Prostate gland (tissue), 2 donors: ENCODE measurements at regions not wholly inside any gene's neighbourhood (a gene's known extent, or its start where the extent isn't known, plus 50 kb on each side); places are given as distances from the start of the nearest gene placed in this dataset.

ENCODE experiments used
- DNase-seq: peaks from one replicate; pipeline ENCODE4 v3.0.0-alpha.2; 2019; ENCODE audit warnings: low spot score
- H3K27ac ChIP-seq, 2 donors: fragments of 200-600 bp; sonication (generic); 2 replicates each; pipeline ENCODE4 v1.5.1; 2017 to 2019
- H3K27me3 ChIP-seq: fragments of 200-600 bp; sonication (generic); replicated peaks from 2 replicates; pipeline ENCODE4 v1.5.1; 2019; ENCODE audit not compliant: insufficient read depth
- H3K36me3 ChIP-seq, 2 donors: fragments of 200-600 bp; sonication (generic); 1 replicate in 1 of 2; 2 replicates in 1 of 2; pipeline versions ENCODE4 v1.5.1 to v1.8.1; 2017 to 2019
- H3K4me1 ChIP-seq: fragments of 200-600 bp; sonication (generic); replicated peaks from 2 replicates; pipeline ENCODE4 v1.5.1; 2019
- H3K4me3 ChIP-seq, 2 donors: fragments of 200-600 bp; sonication (generic); 2 replicates each; pipeline ENCODE4 v1.5.1; 2017 to 2019
- H3K9me3 ChIP-seq: fragments of 200-600 bp; sonication (generic); 2 replicates; pipeline ENCODE4 v1.5.1; 2017
- POLR2A ChIP-seq: fragments of 450-650 bp; IDR thresholded peaks from one replicate; pipeline ENCODE4 v1.6.1; 2016; ENCODE audit warnings: antibody characterized with exemption, mild to moderate bottlenecking
- POLR2AphosphoS5 ChIP-seq: sonication (generic); formaldehyde crosslinking; IDR thresholded peaks from one replicate; pipeline ENCODE4 v1.6.1; 2017; ENCODE audit warnings: antibody characterized with exemption
- WGBS: methylation state at CpG from one replicate; pipeline ENCODE4 v1.1.5; 2018; 5-methylcytosine and 5-hydroxymethylcytosine counted together
- intact Hi-C: fragments of 100-400 bp; cut with DNase I; formaldehyde crosslinking; loops from one replicate; pipeline ENCODE4 v1.14.2; 2022
- TF ChIP-seq, protein P1 (sequence below), 4 experiments: fragments of 200-600 bp in 2 of 4; fragments of 450-650 bp in 2 of 4; sonication (generic) in 2 of 4; IDR thresholded peaks; 1 replicate in 3 of 4; 2 replicates in 1 of 4; pipeline ENCODE4 v1.5.1; 2016 to 2019; ENCODE audit warnings: antibody characterized with exemption in 4 of 4, mild to moderate bottlenecking in 2 of 4, moderate library complexity in 2 of 4

DNA sequence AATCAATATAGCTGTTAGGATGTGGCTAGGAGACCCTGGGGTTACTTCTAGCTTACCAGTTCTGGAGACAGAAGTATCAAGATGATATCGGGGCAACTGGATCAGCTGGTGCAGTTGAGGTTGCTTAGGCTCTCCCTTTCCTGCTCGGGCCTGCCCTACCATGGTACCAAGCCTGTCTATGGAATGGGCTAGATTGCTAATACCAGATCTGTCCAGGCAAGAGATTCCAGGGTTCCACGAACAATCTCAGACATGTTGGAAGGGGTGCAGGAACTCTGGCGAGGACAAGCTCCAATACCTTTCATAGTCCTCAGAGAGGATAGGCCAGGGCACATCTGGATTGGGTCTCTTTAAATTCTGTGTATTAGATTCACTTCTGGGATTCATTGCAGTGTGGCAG is 53.8 kb downstream of the ADM start:
- TF ChIP-seq, protein P1, sequence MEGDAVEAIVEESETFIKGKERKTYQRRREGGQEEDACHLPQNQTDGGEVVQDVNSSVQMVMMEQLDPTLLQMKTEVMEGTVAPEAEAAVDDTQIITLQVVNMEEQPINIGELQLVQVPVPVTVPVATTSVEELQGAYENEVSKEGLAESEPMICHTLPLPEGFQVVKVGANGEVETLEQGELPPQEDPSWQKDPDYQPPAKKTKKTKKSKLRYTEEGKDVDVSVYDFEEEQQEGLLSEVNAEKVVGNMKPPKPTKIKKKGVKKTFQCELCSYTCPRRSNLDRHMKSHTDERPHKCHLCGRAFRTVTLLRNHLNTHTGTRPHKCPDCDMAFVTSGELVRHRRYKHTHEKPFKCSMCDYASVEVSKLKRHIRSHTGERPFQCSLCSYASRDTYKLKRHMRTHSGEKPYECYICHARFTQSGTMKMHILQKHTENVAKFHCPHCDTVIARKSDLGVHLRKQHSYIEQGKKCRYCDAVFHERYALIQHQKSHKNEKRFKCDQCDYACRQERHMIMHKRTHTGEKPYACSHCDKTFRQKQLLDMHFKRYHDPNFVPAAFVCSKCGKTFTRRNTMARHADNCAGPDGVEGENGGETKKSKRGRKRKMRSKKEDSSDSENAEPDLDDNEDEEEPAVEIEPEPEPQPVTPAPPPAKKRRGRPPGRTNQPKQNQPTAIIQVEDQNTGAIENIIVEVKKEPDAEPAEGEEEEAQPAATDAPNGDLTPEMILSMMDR (IDR thresholded peaks at IDR 0.05): no peak
- TF ChIP-seq POLR2A (no peak), POLR2AphosphoS5 (no peak)
- no peak for DNase-seq
- intact Hi-C loops: no loop called here

DNA sequence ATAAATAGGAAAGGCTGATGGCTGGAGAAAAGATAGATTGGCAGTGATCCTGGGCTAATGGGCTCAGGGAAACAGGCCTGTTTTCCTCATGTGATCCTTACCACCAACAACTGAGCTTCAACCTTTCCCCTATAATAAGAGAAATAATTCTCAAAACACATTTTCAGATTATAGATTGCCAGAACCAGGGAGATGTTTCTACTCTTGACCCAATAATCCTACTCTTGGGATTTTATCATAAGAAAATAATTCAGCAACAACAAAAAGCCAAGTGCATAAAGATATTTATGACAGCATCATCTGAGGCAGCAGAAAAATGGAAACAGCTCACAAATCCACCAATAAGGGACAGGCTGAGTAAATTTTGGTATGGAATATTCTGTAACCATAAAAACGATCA is 54.3 kb downstream of the ADM start:
- Histone ChIP-seq H3K27me3 (no peaks in the 10 kb centered on the region), H3K4me1 (no peaks in the 10 kb centered on the region), H3K4me3 (no peak overlapping the region), H3K27ac (no peak overlapping the region), H3K36me3 (no peaks in the 10 kb centered on the region), H3K9me3 (no peaks in the 10 kb centered on the region)
- no peak for DNase-seq
- intact Hi-C loops: no loop called here
- TF ChIP-seq POLR2AphosphoS5: no peak
- TF ChIP-seq, protein P1 (IDR thresholded peaks at IDR 0.05): no peak
- 80% methylated on average over 1 of the region's 1 CpG for WGBS

More for the DNA sequence above, 53.8 kb downstream of the ADM start:
- Histone ChIP-seq H3K4me1 (no peaks in the 10 kb centered on the region), H3K27me3 (no peaks in the 10 kb centered on the region), H3K36me3 (no peaks in the 10 kb centered on the region), H3K27ac (no peak overlapping the region), H3K9me3 (no peaks in the 10 kb centered on the region), H3K4me3 (no peak overlapping the region)
- WGBS: 81% methylated on average over 4 of the region's 4 CpGs

DNA sequence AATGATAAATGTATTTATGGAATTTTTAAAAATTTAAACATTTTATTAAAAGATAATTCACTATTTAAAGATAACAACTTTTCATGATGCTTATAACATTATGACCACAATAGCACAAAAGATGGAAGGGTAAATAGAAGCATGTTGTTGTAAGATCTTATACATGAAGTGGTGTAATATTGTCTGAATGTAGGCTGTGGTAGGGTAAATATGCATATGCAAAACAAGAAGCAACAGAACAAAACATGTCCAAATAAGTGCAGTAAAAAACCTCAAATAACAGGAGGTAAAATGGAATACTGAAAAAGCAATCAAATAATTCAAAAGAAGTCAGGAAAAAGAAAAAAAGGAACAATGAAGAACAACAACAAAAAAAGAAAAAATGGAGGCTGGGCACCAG is 56.0 kb downstream of the ADM start:
- DNase-seq: no peak
- Histone ChIP-seq H3K27ac (no peak overlapping the region), H3K4me1 (no peaks in the 10 kb centered on the region), H3K27me3 (no peaks in the 10 kb centered on the region), H3K9me3 (no peaks in the 10 kb centered on the region), H3K36me3 (no peaks in the 10 kb centered on the region), H3K4me3 (no peak overlapping the region)
- no peak for TF ChIP-seq POLR2AphosphoS5
- TF ChIP-seq, protein P1 (IDR thresholded peaks at IDR 0.05): no peak
- no peak for TF ChIP-seq POLR2A
- intact Hi-C loops: no loop called here

DNA sequence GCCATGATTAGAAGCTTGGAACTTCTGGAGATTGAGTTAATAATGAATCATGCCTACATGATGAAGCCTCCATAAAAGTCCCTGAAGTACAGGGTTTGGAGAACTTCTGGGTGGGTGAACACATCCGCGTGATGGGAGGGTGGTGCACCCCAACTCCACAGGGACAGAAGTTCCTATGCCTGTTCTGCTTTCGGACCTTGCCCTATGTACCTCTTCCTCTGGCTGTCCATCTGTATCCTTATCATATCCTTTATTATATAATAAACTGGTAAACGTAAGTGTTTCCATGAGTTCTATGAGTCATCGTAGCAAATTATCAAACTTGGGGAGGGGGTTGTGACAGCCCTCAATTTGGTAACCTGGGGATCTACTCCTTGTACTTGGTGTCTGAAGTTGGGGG is 60.2 kb downstream of the ADM start:
- no peak overlapping the region for H3K4me3 ChIP-seq
- no peaks in the 10 kb centered on the region for H3K9me3 ChIP-seq
- no peaks in the 10 kb centered on the region for H3K36me3 ChIP-seq
- TF ChIP-seq POLR2A: no peak
- WGBS: 92% methylated on average over 5 of the region's 5 CpGs
- H3K27ac ChIP-seq: no peak overlapping the region
- H3K4me1 ChIP-seq: no peaks in the 10 kb centered on the region
- no peaks in the 10 kb centered on the region for H3K27me3 ChIP-seq
- DNase-seq: no peak
- intact Hi-C loops: loop anchor here (5.0 kb wide), 2 partner anchors 373 to 608 kb away; no protein-coding TSS in a partner anchor

DNA sequence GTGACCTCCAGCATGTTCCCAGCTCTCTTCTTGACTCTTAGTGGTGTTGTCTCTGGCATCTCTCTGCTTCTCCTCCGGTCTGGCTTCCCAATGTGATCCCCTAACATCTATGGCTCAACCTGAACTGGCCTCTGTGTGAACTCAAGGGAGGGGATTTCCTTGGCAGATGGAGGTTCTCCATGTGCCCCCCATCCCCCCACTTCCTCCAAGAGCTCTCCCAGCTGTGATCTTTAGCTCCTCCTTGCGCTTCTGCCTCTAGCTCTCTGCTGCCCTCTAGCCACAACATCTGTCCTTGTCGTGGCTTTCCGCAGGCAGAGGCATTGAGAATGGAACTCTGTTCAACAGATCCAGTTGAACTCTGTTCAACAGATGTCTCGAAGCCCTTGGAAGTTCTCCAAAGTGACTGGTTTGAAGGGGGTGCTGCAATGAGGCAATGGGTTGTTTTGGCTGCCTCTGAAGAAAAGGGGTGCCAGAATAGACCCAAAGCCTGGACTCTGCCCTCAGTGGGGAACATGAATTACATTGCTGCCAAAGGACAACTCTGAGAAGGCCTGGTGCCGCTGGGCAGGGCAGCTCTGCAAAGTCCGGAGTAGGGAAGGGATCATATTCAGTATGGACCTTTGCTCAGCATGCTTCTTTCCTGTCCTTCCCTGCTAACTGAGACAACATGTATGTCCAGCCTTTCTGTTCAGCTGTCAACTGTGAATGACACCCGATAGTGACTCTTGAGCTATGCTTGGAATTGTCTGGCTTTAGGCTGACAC is 61.9 kb downstream of the ADM start:
- no peaks in the 10 kb centered on the region for H3K36me3 ChIP-seq
- no peak overlapping the region for H3K27ac ChIP-seq
- H3K9me3 ChIP-seq: no peaks in the 10 kb centered on the region
- 35% methylated on average over 8 of the region's 8 CpGs for WGBS
- H3K4me1 ChIP-seq: no peaks in the 10 kb centered on the region
- DNase-seq: peak; percentile 44
- TF ChIP-seq POLR2A (no peak), POLR2AphosphoS5 (peak; percentile 44)
- TF ChIP-seq, protein P1 (IDR thresholded peaks at IDR 0.05): peak; percentile 37 to 80 (median 54)
- no peaks in the 10 kb centered on the region for H3K27me3 ChIP-seq
- intact Hi-C loops: loop anchor here (5.0 kb wide), 2 partner anchors 374 to 609 kb away; no protein-coding TSS in a partner anchor
- no peak overlapping the region for H3K4me3 ChIP-seq
